GM18520 (cell line): ENCODE measurements at regions not wholly inside any gene's neighbourhood (a gene's known extent, or its start where the extent isn't known, plus 50 kb on each side); places are given as distances from the start of the nearest gene placed in this dataset.

Source experiments
- ATAC-seq: cut with Tn5 transposase; IDR thresholded peaks from one replicate; pipeline ENCODE4 v1.9.1; 2021; ENCODE audit not compliant: unreplicated experiment

GRCh38 chr9:105912157-105912862, 218.0 kb downstream of the TMEM38B start:
- no peak for ATAC-seq

DNA sequence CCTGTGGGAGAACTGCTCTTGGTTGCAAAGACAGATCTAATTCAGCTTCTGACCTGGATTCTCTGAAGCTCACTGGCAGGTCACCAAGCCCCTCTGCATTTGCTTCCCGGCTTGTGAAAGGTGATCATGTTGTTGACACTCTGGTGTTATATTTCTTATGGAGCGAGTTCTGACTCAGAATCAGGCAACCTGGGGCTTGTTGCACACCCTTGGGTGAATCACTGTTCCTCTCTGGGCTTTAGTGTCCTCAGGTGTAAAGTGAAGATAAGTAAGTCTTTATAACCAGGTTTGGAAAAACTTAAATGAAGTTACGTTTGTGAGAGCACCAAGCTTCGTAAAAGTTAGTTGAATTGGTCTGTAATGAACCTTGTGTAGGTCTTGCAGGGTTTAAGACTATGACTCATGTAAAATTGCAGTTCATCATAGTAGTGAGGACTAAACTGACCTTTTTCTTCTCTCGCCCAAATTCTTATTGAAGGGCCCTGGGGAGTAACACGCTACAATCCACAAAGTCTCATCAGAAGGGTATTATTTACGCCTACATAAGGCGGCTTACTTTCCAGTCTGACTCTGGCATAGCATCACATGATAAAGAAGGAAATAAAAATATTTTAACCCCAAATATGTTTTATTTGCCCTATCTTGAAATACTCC, 218.6 kb downstream of the TMEM38B start:
- ATAC-seq, result no peak

DNA sequence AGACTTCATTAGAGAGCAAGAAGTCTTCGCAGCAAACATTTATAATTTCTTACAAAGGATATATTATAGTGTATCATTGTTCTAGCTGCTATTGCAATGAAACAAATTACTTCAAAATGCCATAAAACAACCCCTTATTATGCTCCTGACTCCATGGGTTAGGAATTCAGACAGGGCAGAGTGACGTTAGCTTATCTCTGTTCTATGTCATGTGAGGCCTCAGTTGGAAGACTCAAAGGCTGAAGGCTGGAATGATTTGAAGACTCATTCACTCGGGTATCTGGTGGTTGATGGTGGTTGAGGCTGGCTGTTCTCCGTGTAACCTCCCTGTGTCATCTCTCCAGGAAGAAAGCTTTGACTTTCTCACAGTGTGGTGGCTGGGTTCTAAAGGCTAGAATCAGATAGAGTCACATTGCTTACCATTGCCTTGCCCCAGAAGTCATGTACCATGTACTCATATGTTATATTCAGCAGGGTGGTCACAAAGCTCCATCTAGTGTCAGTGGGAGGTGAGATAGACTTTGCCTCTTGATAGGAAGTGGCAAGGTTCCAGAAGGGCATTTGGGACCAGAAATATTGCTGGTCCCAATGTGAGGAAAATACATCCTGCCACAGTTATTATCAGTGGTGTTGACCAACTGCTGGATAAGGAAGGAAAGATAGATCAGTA, 226.9 kb downstream of the TMEM38B start:
- no peak for ATAC-seq

DNA sequence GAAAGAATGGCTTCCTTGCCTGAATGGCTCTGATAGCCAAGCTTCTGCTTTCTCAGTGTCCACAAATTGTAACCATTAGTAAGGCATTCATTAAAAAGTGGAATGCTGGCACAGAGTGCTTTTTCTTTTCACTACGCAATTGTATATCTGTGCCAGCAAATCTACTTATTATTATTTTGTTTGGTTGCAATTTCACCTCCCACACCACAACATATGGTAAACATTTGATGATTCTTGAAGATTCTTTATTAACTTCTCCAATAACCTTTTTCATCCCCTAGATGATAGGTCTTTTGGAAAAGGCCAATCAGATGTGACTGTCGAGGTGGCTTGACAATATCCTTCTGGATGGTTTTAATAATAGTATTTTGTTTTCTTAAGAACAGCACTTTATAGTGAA, 234.1 kb downstream of the TMEM38B start:
- no peak for ATAC-seq

- ATAC-seq, result no peak
These were observed 235.8 kb downstream of the TMEM38B start for GRCh38 chr9:105930011-105930627.

- no peak for ATAC-seq
These were observed 237.9 kb downstream of the TMEM38B start for GRCh38 chr9:105932276-105932675.

DNA sequence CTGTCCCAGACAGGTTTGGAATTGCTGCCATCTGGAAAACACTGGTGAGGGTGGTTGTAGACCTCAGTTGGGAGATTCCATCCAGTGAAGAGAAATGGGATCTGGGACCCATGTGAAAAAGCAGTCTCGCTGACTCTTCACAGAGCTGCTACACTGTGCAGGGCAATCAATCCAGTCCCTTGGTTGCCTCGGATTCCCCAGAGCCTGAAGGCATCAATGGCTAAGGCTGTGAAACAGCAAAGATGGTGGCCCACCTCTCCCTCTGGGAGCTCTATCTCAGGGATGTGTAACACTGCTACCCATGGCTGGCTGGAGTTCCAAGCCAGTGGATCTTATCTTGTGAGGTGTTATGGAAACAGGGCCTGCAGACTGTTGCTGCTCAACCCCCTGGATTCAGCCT, 256.1 kb downstream of the TMEM38B start:
- no peak for ATAC-seq

- ATAC-seq, result no peak
These were observed 256.6 kb downstream of the TMEM38B start for GRCh38 chr9:105950894-105951293.

DNA sequence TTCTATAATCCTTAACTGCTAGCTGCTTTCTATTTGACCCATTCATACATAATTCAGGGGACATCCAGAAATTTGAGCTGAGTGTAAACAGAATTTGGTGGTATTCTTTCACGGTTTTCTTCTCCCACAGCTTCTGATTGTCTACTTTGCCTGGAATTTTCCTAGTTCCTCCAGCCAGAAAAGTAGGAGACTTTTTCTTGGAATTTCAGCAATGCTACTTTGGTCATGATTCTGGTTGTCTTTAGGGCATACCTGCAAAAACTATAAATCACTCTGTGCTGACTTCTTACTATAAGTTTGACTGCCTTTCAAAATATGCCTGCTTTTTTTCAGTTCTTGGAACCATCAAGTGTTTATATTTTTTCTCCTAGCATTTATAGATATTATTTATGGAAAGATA, 260.2 kb downstream of the TMEM38B start:
- ATAC-seq, result no peak

DNA sequence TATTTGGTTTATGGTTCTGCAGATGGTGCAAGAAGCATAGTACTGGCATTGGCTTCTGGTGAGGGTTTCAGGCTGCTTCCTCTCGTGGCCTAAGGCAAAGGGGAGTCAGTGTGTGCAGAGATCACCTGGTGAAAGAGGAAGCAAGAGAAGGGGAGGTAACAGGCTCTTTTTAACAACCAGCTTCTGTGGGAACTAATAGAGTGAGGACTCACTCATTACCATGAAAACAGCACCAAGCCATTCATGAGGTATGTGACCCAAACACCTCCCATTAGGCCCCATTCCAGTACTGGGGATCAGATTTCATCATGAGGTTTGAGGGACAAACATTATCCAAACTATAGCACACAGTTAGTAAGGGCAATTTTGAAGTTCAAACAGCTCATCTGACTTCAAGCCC, 263.5 kb downstream of the TMEM38B start:
- no peak for ATAC-seq

GRCh38 chr9:105958587-105958986, 264.2 kb downstream of the TMEM38B start:
- no peak for ATAC-seq

- no peak for ATAC-seq
These were observed 265.2 kb downstream of the TMEM38B start for GRCh38 chr9:105959531-105959930.

DNA sequence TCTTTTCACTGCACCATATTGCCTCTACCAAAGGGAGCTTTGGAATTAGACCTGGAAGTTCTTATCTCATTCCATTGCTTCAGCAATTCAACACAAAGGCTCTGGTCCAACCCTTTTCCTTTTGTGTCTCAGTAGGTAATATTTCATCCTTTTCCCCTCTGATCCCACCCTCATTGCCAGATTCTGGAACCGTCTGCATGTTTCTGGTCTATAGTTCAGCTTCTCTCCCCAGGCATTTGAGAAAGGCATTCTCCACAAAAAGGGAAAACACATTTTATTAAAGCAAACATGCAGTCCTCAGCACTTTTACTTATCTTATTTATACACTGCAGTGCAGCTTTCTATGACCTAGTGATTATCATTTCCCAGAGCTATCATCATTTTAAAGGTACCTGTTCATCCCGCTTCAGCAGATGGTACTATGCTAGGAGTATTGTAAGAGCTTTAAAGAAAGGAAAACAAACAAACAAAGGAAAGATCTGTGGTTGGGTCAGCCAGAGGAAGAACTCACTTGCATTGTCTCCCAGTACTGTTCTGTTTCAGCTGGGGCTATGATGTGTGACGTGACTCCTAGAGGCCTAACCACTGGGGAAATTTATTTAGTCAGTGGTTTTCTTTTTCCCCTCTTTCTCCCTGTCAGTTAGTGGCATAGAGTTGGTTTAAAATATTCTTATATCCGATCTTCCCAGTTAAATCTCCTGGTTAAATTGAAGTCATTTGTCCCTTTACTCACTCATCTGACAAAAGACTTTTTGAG, 269.2 kb downstream of the TMEM38B start:
- ATAC-seq, result no peak

DNA sequence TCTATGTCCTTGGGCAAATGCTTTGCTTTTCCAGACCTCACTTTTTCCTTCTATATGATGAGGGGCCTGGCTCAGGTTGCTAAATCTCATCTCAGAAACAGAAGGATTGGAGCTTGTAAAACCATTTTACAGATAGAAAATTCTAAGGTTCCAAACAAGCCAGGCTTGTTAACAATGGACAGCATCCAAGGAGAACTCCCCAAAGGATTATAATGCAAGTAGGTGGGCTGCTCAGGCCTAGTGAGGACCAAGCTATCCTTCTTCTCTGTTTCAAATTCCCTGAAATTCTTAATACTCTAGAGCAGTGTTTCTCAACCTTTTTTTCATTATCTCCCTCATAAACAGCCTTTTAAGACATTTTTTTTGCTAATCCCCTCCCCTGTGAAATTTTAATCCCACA, 269.8 kb downstream of the TMEM38B start:
- ATAC-seq, result no peak

- ATAC-seq, result no peak
These were observed 272.5 kb downstream of the TMEM38B start for GRCh38 chr9:105966834-105967233.

- ATAC-seq, result no peak
These were observed 272.9 kb downstream of the TMEM38B start for GRCh38 chr9:105967248-105967647.

GRCh38 chr9:105967797-105968196, 273.5 kb downstream of the TMEM38B start:
- ATAC-seq, result no peak

- ATAC-seq, result no peak
These were observed 274.6 kb downstream of the TMEM38B start for GRCh38 chr9:105968811-105969466.

DNA sequence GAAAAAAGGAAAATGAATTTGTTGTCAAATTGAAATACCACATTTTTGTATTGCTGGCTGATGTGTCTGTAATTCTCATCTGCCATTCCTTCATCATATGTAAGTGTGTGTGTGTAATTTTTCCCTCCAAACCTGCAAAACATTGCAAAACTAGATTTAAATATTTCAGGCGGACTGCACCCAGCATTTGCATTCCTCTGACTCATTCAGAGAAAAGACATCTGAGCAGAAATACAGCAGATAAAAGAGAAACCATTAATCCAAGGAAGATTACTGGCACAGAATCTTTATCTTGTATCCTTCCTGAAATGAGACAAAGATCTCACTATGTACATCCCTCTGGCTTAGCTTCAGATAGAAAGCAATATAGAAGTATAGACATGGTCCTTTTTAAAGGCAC, 275.3 kb downstream of the TMEM38B start:
- ATAC-seq, result no peak

- ATAC-seq, result no peak
These were observed 277.6 kb downstream of the TMEM38B start for GRCh38 chr9:105971986-105972385.
